Esophagus squamous epithelium (tissue), 5 donors: ENCODE measurements at regions not wholly inside any gene's neighbourhood (a gene's known extent, or its start where the extent isn't known, plus 50 kb on each side); places are given as distances from the start of the nearest gene placed in this dataset.

ENCODE experiments used
- DNase-seq: peaks from one replicate; lab custom pipeline; 2025; lab: John Stamatoyannopoulos, UW
- H3K27ac ChIP-seq, 4 donors: fragments of 200-600 bp; sonication (generic); one replicate each; pipeline ENCODE4 v1.5.1; 2016 to 2019; ENCODE audit warnings: mild to moderate bottlenecking in 1 of 4
- H3K27me3 ChIP-seq, 4 donors: fragments of 200-600 bp; sonication (generic); 1 replicate in 3 of 4; 2 replicates in 1 of 4; pipeline versions ENCODE4 v1.5.1 to v1.6.0; 2017 to 2021; ENCODE audit warnings: antibody characterized with exemption in 1 of 4
- H3K36me3 ChIP-seq, 3 donors: fragments of 200-600 bp; sonication (generic); one replicate each; pipeline ENCODE4 v1.5.1; 2016 to 2019
- H3K4me1 ChIP-seq, 3 donors: fragments of 200-600 bp; sonication (generic); one replicate each; pipeline ENCODE4 v1.5.1; 2017 to 2019
- H3K4me3 ChIP-seq, 4 donors: fragments of 200-600 bp; sonication (generic); 1 replicate in 3 of 4; 2 replicates in 1 of 4; pipeline ENCODE4 v1.5.1; 2016 to 2019; ENCODE audit warnings: mild to moderate bottlenecking in 2 of 4, moderate library complexity in 1 of 4
- H3K9me3 ChIP-seq, 3 donors: fragments of 200-600 bp; sonication (generic); one replicate each; pipeline ENCODE4 v1.5.1; 2016 to 2019
- CTCF ChIP-seq, 6 experiments: fragments of 450-650 bp in 4 of 6; fragments of 200-600 bp in 2 of 6; sonication (generic) in 2 of 6; IDR thresholded peaks; one replicate each; pipeline ENCODE4 v1.5.1; 2016 to 2019; ENCODE audit warnings: antibody characterized with exemption in 6 of 6, mild to moderate bottlenecking in 4 of 6, moderate library complexity in 4 of 6
- POLR2A ChIP-seq, 4 donors: fragments of 450-650 bp; IDR thresholded peaks; one replicate each; pipeline ENCODE4 v1.6.1; 2017; ENCODE audit warnings: antibody characterized with exemption in 4 of 4, mild to moderate bottlenecking in 4 of 4, moderate library complexity in 3 of 4
- WGBS, 2 donors: methylation state at CpG; one replicate each; pipeline ENCODE4 v1.1.5; 2018; 5-methylcytosine and 5-hydroxymethylcytosine counted together
- intact Hi-C: fragments of 100-400 bp; cut with DNase I; formaldehyde crosslinking; loops from one replicate; pipeline ENCODE4 v1.15.0; 2022
- donor health status: DM: yes; HTN: yes; CAD: no.

GRCh38 chr5:28691526-28691925 lies 1653.1 kb upstream of the CDH9 start:
- Histone ChIP-seq H3K36me3 (no peaks in the 10 kb centered on the region), H3K27ac (no peak overlapping the region), H3K4me1 (no peaks in the 10 kb centered on the region), H3K9me3 (no peaks in the 10 kb centered on the region), H3K4me3 (no peak overlapping the region), H3K27me3 (no peaks in the 10 kb centered on the region)
- intact Hi-C loops: no loop called here
- DNase-seq: no peak
- TF ChIP-seq CTCF (IDR thresholded peaks at IDR 0.05) (no peak), POLR2A (IDR thresholded peaks at IDR 0.05) (no peak)

GRCh38 chr5:28685794-28686193 lies 1647.4 kb upstream of the CDH9 start:
- no peak for TF ChIP-seq CTCF (IDR thresholded peaks at IDR 0.05)
- no peak for TF ChIP-seq POLR2A (IDR thresholded peaks at IDR 0.05)
- DNase-seq: no peak
- intact Hi-C loops: no loop called here
- WGBS, 2 donors: 69 to 70% methylated on average over 6 of the region's 6 CpGs
- H3K9me3 ChIP-seq: no peaks in the 10 kb centered on the region
- no peaks in the 10 kb centered on the region for H3K36me3 ChIP-seq
- H3K27me3 ChIP-seq: no peaks in the 10 kb centered on the region
- no peak overlapping the region for H3K4me3 ChIP-seq
- no peak overlapping the region for H3K27ac ChIP-seq
- H3K4me1 ChIP-seq: no peaks in the 10 kb centered on the region

- H3K27ac ChIP-seq: no peak overlapping the region
- TF ChIP-seq CTCF (IDR thresholded peaks at IDR 0.05): no peak
- no peak for TF ChIP-seq POLR2A (IDR thresholded peaks at IDR 0.05)
- H3K36me3 ChIP-seq: no peaks in the 10 kb centered on the region
- no peak for DNase-seq
- no peaks in the 10 kb centered on the region for H3K4me1 ChIP-seq
- intact Hi-C loops: no loop called here
- H3K9me3 ChIP-seq: no peaks in the 10 kb centered on the region
- H3K27me3 ChIP-seq: no peaks in the 10 kb centered on the region
- no peak overlapping the region for H3K4me3 ChIP-seq
Observed at GRCh38 chr5:28678899-28679298, 1640.5 kb upstream of the CDH9 start.

- no peak overlapping the region for H3K27ac ChIP-seq
- WGBS, 2 donors: 48 to 52% methylated on average over 1 of the region's 1 CpG
- no peak for TF ChIP-seq CTCF (IDR thresholded peaks at IDR 0.05)
- TF ChIP-seq POLR2A (IDR thresholded peaks at IDR 0.05): no peak
- intact Hi-C loops: no loop called here
- H3K9me3 ChIP-seq: peaks cover 0 to 5% (median 0%) of the 10 kb centered on the region in 3 donors
- H3K27me3 ChIP-seq: no peaks in the 10 kb centered on the region
- no peak overlapping the region for H3K4me3 ChIP-seq
- DNase-seq: no peak
- H3K36me3 ChIP-seq: no peaks in the 10 kb centered on the region
- H3K4me1 ChIP-seq: no peaks in the 10 kb centered on the region
Observed at GRCh38 chr5:28666110-28666509, 1627.7 kb upstream of the CDH9 start.

- TF ChIP-seq CTCF (IDR thresholded peaks at IDR 0.05) (no peak), POLR2A (IDR thresholded peaks at IDR 0.05) (no peak)
- H3K4me3 ChIP-seq: no peak overlapping the region
- no peaks in the 10 kb centered on the region for H3K36me3 ChIP-seq
- intact Hi-C loops: no loop called here
- no peak for DNase-seq
- 56 to 67% methylated on average over 2 of the region's 2 CpGs for WGBS, 2 donors
- H3K27ac ChIP-seq: no peak overlapping the region
- H3K27me3 ChIP-seq: no peaks in the 10 kb centered on the region
- H3K4me1 ChIP-seq: no peaks in the 10 kb centered on the region
- H3K9me3 ChIP-seq: no peaks in the 10 kb centered on the region
Observed at GRCh38 chr5:28648108-28648507, 1609.7 kb upstream of the CDH9 start.
